ENCODE measurements at regions not wholly inside any gene's neighbourhood (a gene's known extent, or its start where the extent isn't known, plus 50 kb on each side); places are given as distances from the start of the nearest gene placed in this dataset.

- Histone ChIP-seq H3K27ac (no peak overlapping the region), H3K9me3 (ENCODE audit: severe bottlenecking) (no peaks in the 10 kb centered on the region), H3K27me3 (ENCODE audit: insufficient read depth, low read depth, severe bottlenecking) (no peaks in the 10 kb centered on the region), H3K4me3 (ENCODE audit: low read depth, low read length) (no peak overlapping the region), H3K36me3 (no peaks in the 10 kb centered on the region)
- TF ChIP-seq CTCF (IDR thresholded peaks at IDR 0.05; ENCODE audit: low read depth, low read length): no peak
- no peak for DNase-seq
These were observed 118.5 kb downstream of the KIF2B start for GRCh38 chr17:53941231-53941630.

- no peak for TF ChIP-seq CTCF (IDR thresholded peaks at IDR 0.05; ENCODE audit: low read depth, low read length)
- H3K27ac ChIP-seq: no peak overlapping the region
- no peak for DNase-seq
- H3K36me3 ChIP-seq: no peaks in the 10 kb centered on the region
- no peaks in the 10 kb centered on the region for H3K9me3 ChIP-seq (ENCODE audit: severe bottlenecking)
- H3K27me3 ChIP-seq (ENCODE audit: insufficient read depth, low read depth, severe bottlenecking): no peaks in the 10 kb centered on the region
- no peak overlapping the region for H3K4me3 ChIP-seq (ENCODE audit: low read depth, low read length)
These were observed 119.7 kb downstream of the KIF2B start for GRCh38 chr17:53942436-53942835.

- no peak for TF ChIP-seq CTCF (IDR thresholded peaks at IDR 0.05; ENCODE audit: low read depth, low read length)
- no peaks in the 10 kb centered on the region for H3K9me3 ChIP-seq (ENCODE audit: severe bottlenecking)
These were observed 120.2 kb downstream of the KIF2B start for GRCh38 chr17:53942898-53943297.

GRCh38 chr17:53948323-53948722 lies 125.6 kb downstream of the KIF2B start:
- Histone ChIP-seq H3K27me3 (ENCODE audit: insufficient read depth, low read depth, severe bottlenecking) (no peaks in the 10 kb centered on the region), H3K9me3 (ENCODE audit: severe bottlenecking) (peaks cover 12% of the 10 kb centered on the region), H3K36me3 (no peaks in the 10 kb centered on the region), H3K27ac (no peak overlapping the region), H3K4me3 (ENCODE audit: low read depth, low read length) (no peak overlapping the region)
- no peak for DNase-seq
- TF ChIP-seq CTCF (IDR thresholded peaks at IDR 0.05; ENCODE audit: low read depth, low read length): no peak

More at GRCh38 chr17:53942898-53943297, 120.2 kb downstream of the KIF2B start:
- no peaks in the 10 kb centered on the region for H3K27me3 ChIP-seq (ENCODE audit: insufficient read depth, low read depth, severe bottlenecking)
- no peak overlapping the region for H3K27ac ChIP-seq
- no peak for DNase-seq
- H3K4me3 ChIP-seq (ENCODE audit: low read depth, low read length): no peak overlapping the region
- H3K36me3 ChIP-seq: no peaks in the 10 kb centered on the region

GRCh38 chr17:53949473-53950090 lies 126.9 kb downstream of the KIF2B start:
- Histone ChIP-seq H3K4me3 (ENCODE audit: low read depth, low read length) (no peak overlapping the region), H3K9me3 (ENCODE audit: severe bottlenecking) (peaks cover 17% of the 10 kb centered on the region), H3K36me3 (no peaks in the 10 kb centered on the region), H3K27me3 (ENCODE audit: insufficient read depth, low read depth, severe bottlenecking) (no peaks in the 10 kb centered on the region), H3K27ac (no peak overlapping the region)
- DNase-seq: no peak
- no peak for TF ChIP-seq CTCF (IDR thresholded peaks at IDR 0.05; ENCODE audit: low read depth, low read length)
